Prostate gland (tissue), 2 donors: ENCODE measurements at regions not wholly inside any gene's neighbourhood (a gene's known extent, or its start where the extent isn't known, plus 50 kb on each side); places are given as distances from the start of the nearest gene placed in this dataset.

Experiments used
- DNase-seq: peaks from one replicate; pipeline ENCODE4 v3.0.0-alpha.2; 2019; ENCODE audit warnings: low spot score
- H3K27ac ChIP-seq, 2 donors: fragments of 200-600 bp; sonication (generic); 2 replicates each; pipeline ENCODE4 v1.5.1; 2017 to 2019
- H3K27me3 ChIP-seq: fragments of 200-600 bp; sonication (generic); replicated peaks from 2 replicates; pipeline ENCODE4 v1.5.1; 2019; ENCODE audit not compliant: insufficient read depth
- H3K36me3 ChIP-seq, 2 donors: fragments of 200-600 bp; sonication (generic); 1 replicate in 1 of 2; 2 replicates in 1 of 2; pipeline versions ENCODE4 v1.5.1 to v1.8.1; 2017 to 2019
- H3K4me1 ChIP-seq: fragments of 200-600 bp; sonication (generic); replicated peaks from 2 replicates; pipeline ENCODE4 v1.5.1; 2019
- H3K4me3 ChIP-seq, 2 donors: fragments of 200-600 bp; sonication (generic); 2 replicates each; pipeline ENCODE4 v1.5.1; 2017 to 2019
- H3K9me3 ChIP-seq: fragments of 200-600 bp; sonication (generic); 2 replicates; pipeline ENCODE4 v1.5.1; 2017
- POLR2A ChIP-seq: fragments of 450-650 bp; IDR thresholded peaks from one replicate; pipeline ENCODE4 v1.6.1; 2016; ENCODE audit warnings: antibody characterized with exemption, mild to moderate bottlenecking
- POLR2AphosphoS5 ChIP-seq: sonication (generic); formaldehyde crosslinking; IDR thresholded peaks from one replicate; pipeline ENCODE4 v1.6.1; 2017; ENCODE audit warnings: antibody characterized with exemption
- WGBS: methylation state at CpG from one replicate; pipeline ENCODE4 v1.1.5; 2018; 5-methylcytosine and 5-hydroxymethylcytosine counted together
- intact Hi-C: fragments of 100-400 bp; cut with DNase I; formaldehyde crosslinking; loops from one replicate; pipeline ENCODE4 v1.14.2; 2022
- TF ChIP-seq, protein P1 (sequence below), 4 experiments: fragments of 200-600 bp in 2 of 4; fragments of 450-650 bp in 2 of 4; sonication (generic) in 2 of 4; IDR thresholded peaks; 1 replicate in 3 of 4; 2 replicates in 1 of 4; pipeline ENCODE4 v1.5.1; 2016 to 2019; ENCODE audit warnings: antibody characterized with exemption in 4 of 4, mild to moderate bottlenecking in 2 of 4, moderate library complexity in 2 of 4

DNA sequence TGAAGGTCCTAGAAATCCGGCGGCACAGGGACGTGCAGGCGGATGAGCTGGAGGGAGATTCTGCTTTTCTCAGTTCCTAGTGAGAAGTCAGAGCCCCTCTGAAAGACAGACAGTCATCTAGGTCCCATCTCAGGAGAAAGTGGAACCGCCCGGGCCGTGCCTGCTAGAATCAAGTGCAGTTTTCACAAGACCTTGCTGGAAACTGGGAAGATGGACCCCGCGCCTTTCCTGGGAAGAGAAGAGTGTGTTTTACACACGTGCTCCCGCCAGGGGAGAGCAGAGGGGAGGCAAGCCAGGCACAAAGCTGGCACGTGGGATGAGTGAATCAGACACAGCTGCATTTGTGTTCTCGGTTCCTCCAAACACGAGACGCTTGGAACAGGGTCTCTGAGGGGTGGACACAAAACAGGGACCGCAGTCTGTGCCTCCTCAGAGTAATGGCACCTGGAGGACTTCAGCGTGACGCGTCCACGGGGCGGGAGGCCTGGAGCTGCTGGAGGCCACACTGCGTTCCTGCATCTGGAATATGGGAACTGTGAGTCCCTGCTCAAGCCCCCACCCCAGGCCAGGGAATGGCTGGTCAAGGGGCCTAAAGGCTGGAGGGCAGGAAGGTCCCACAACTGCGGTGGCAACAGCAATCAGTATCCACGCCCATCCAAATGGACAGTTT is 218.3 kb downstream of the BRD1 start:
- DNase-seq = no peak
- Histone ChIP-seq H3K36me3 (no peaks in the 10 kb centered on the region), H3K27me3 (no peaks in the 10 kb centered on the region), H3K4me3 (no peak overlapping the region), H3K9me3 (no peaks in the 10 kb centered on the region), H3K27ac (no peak overlapping the region), H3K4me1 (no peaks in the 10 kb centered on the region)
- TF ChIP-seq, protein P1, sequence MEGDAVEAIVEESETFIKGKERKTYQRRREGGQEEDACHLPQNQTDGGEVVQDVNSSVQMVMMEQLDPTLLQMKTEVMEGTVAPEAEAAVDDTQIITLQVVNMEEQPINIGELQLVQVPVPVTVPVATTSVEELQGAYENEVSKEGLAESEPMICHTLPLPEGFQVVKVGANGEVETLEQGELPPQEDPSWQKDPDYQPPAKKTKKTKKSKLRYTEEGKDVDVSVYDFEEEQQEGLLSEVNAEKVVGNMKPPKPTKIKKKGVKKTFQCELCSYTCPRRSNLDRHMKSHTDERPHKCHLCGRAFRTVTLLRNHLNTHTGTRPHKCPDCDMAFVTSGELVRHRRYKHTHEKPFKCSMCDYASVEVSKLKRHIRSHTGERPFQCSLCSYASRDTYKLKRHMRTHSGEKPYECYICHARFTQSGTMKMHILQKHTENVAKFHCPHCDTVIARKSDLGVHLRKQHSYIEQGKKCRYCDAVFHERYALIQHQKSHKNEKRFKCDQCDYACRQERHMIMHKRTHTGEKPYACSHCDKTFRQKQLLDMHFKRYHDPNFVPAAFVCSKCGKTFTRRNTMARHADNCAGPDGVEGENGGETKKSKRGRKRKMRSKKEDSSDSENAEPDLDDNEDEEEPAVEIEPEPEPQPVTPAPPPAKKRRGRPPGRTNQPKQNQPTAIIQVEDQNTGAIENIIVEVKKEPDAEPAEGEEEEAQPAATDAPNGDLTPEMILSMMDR (IDR thresholded peaks at IDR 0.05) = no peak
- TF ChIP-seq POLR2A = no peak
- TF ChIP-seq POLR2AphosphoS5 = no peak
- intact Hi-C loops = no loop called here
- WGBS = 87% methylated on average over 24 of the region's 24 CpGs

DNA sequence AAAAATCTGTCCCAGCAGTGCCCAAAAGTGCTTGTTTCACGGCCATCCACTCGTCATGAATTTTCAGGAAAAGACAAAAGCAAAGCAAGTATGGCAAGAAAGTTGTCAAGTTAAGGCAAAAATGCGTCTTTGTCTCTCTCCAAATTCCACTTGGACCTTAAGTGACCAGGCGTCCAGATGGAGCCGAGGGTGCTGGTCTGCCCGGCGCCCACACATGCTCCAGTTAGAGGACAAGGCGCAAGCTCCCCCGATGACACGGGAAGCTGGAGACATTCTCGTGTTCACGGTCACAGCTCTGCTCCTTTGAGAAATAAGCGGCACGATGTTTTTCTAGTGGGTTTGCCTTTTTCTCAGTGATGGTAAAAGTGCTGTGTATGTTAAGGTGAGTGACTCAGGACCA is 219.0 kb downstream of the BRD1 start:
- WGBS = 89% methylated on average over 14 of the region's 14 CpGs
- no peaks in the 10 kb centered on the region for H3K36me3 ChIP-seq
- no peaks in the 10 kb centered on the region for H3K9me3 ChIP-seq
- no peaks in the 10 kb centered on the region for H3K4me1 ChIP-seq
- no peak for DNase-seq
- H3K27ac ChIP-seq = no peak overlapping the region
- TF ChIP-seq, protein P1 (IDR thresholded peaks at IDR 0.05) = no peak
- TF ChIP-seq POLR2AphosphoS5 (no peak), POLR2A (no peak)
- intact Hi-C loops = no loop called here
- H3K27me3 ChIP-seq = no peaks in the 10 kb centered on the region
- H3K4me3 ChIP-seq = no peak overlapping the region

DNA sequence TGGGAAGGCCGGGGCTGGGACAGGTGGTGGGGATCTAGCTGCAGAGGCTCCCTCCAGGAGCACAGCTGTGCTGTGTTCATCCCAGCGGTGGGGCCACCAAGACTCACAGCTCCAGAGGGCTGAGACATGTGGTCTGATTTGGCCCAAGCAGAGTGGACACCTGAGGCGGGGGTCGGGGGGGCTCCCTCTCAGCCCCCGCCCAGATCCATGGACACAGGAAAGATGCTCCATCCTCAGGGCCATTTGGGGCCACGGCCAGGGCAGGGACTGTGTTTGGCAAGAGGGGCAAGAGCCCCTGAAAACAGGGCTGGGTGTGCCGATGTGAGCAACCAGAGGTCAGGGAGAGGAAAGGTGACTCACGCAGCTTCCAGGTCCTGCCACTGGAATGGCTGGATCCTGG is 219.4 kb downstream of the BRD1 start:
- no peaks in the 10 kb centered on the region for H3K9me3 ChIP-seq
- no peak overlapping the region for H3K27ac ChIP-seq
- no peaks in the 10 kb centered on the region for H3K36me3 ChIP-seq
- H3K4me3 ChIP-seq = no peak overlapping the region
- H3K27me3 ChIP-seq = no peaks in the 10 kb centered on the region
- TF ChIP-seq POLR2AphosphoS5 (no peak), POLR2A (no peak)
- TF ChIP-seq, protein P1 (IDR thresholded peaks at IDR 0.05) = no peak
- H3K4me1 ChIP-seq = no peaks in the 10 kb centered on the region
- WGBS = 81% methylated on average over 8 of the region's 8 CpGs
- intact Hi-C loops = no loop called here
- DNase-seq = no peak

DNA sequence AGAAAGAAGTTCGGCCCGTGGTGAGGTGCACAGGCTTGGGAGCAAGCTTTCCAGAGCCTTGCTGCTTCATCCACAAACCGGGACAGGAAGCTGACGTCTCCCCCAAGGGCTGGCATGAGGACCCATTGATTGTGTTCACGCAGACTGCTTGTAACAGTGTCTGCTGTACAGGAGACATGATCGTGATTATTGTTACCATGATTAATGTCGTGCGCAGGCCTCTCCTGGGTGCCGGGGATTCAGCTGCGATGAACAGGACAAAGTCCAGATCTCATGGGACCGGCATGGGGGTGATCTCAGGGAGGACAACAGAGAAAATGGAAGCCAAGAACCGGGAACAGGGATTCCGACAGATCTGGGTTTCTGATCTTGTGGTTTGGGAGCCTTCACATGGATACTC is 219.9 kb downstream of the BRD1 start:
- Histone ChIP-seq H3K4me1 (no peaks in the 10 kb centered on the region), H3K36me3 (no peaks in the 10 kb centered on the region), H3K4me3 (no peak overlapping the region), H3K27ac (no peak overlapping the region), H3K9me3 (no peaks in the 10 kb centered on the region), H3K27me3 (no peaks in the 10 kb centered on the region)
- DNase-seq = no peak
- intact Hi-C loops = no loop called here
- no peak for TF ChIP-seq POLR2A
- TF ChIP-seq, protein P1 (IDR thresholded peaks at IDR 0.05) = no peak
- no peak for TF ChIP-seq POLR2AphosphoS5
- WGBS = 85% methylated on average over 13 of the region's 13 CpGs

DNA sequence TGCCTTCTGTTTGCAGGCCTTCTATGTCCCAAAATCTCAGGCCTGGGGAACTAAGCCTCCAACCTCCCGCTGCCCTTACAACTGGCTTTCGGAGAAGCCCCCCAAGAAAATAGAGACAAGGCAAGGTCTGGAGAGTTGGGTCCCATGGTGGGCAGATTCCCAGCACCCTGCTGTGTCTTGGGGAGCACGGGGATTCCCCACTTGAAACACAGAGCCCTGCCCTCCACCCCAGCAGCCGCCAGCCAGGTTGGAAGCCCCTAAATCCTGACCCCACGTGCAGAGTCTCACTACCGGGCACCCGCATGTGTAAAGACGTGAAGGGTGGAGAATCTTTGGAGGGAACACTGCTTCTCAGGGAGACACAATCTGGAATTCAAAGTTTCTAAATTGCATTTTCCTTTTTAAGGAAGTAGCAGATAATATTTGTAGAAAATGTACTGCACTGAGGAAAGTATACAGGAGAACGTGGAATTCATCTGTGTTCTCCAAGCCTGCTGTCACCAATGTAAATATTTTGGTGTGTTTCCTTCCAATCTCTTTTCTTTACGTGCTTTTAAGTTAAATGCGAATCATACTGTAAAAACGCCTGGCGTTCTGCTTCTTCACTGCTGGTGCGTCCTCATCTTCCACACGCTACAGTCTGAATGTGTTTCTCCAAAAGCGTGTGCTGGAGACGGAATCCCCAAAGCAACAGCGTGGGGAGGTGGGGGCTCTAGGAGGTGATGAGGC is 220.9 kb downstream of the BRD1 start:
- H3K27ac ChIP-seq = no peak overlapping the region
- TF ChIP-seq POLR2A (no peak), POLR2AphosphoS5 (no peak)
- TF ChIP-seq, protein P1 (IDR thresholded peaks at IDR 0.05) = no peak
- no peaks in the 10 kb centered on the region for H3K27me3 ChIP-seq
- intact Hi-C loops = no loop called here
- WGBS = 85% methylated on average over 18 of the region's 18 CpGs
- no peak overlapping the region for H3K4me3 ChIP-seq
- DNase-seq = no peak
- no peaks in the 10 kb centered on the region for H3K9me3 ChIP-seq
- H3K36me3 ChIP-seq = no peaks in the 10 kb centered on the region
- H3K4me1 ChIP-seq = no peaks in the 10 kb centered on the region
